ENCODE measurements at regions not wholly inside any gene's neighbourhood (a gene's known extent, or its start where the extent isn't known, plus 50 kb on each side); places are given as distances from the start of the nearest gene placed in this dataset.
"Not testable (repeated sequence)": the region's sequence is repeated elsewhere in the genome, so short reads cannot be mapped to it uniquely, and the experiment has no call there.

DNA sequence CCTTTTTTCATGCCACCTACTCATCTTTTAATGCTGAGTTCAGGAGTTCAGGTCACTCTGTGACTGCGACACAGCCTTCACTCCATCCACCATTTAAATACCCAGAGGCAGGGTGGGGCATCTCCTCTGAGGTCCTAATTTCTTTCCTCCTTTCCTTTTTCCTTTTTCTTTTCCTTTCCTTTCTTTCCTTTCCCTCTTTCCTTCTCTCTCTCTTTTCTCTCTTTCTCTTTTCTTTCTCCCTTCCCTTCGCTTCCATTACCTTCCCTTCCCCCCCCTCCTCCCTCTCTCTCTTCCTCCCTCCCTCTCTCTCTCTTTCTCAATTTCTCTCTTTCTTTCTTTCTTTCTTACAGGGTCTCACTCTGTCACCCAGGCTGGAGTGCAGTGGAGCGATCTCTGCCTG, 145.9 kb upstream of the SVIL start:
- TF ChIP-seq, protein P1, sequence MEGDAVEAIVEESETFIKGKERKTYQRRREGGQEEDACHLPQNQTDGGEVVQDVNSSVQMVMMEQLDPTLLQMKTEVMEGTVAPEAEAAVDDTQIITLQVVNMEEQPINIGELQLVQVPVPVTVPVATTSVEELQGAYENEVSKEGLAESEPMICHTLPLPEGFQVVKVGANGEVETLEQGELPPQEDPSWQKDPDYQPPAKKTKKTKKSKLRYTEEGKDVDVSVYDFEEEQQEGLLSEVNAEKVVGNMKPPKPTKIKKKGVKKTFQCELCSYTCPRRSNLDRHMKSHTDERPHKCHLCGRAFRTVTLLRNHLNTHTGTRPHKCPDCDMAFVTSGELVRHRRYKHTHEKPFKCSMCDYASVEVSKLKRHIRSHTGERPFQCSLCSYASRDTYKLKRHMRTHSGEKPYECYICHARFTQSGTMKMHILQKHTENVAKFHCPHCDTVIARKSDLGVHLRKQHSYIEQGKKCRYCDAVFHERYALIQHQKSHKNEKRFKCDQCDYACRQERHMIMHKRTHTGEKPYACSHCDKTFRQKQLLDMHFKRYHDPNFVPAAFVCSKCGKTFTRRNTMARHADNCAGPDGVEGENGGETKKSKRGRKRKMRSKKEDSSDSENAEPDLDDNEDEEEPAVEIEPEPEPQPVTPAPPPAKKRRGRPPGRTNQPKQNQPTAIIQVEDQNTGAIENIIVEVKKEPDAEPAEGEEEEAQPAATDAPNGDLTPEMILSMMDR (IDR thresholded peaks at IDR 0.05; ENCODE audit: insufficient read depth, low read length), result no peak
- H3K4me3 ChIP-seq (ENCODE audit: low read depth, low read length), result no peak overlapping the region

DNA sequence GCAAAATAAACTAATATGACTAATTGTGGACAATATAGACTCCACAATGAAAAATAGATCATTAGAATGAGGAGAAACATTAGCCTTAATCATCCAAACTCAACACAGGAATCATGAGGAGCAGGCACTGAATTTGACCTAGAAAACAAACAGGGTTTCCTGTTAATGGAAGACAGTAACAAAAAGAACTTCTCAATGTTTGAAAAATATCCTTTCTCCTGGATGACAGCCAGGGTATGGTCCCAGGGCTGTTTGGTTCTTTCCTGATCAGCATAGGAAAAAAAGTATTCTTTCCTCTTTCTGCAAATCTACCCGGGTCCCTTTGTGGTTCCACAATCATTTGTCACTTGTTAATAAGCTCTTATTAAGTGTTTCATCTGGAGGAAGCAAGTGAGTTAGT, 145.3 kb upstream of the SVIL start:
- TF ChIP-seq, protein P1 (IDR thresholded peaks at IDR 0.05; ENCODE audit: insufficient read depth, low read length), result no peak
- DNase-seq (ENCODE audit: low read depth), result no peak
- no peak overlapping the region for H3K4me3 ChIP-seq (ENCODE audit: low read depth, low read length)

More for the DNA sequence above, 145.9 kb upstream of the SVIL start:
- no peak for DNase-seq (ENCODE audit: low read depth)

DNA sequence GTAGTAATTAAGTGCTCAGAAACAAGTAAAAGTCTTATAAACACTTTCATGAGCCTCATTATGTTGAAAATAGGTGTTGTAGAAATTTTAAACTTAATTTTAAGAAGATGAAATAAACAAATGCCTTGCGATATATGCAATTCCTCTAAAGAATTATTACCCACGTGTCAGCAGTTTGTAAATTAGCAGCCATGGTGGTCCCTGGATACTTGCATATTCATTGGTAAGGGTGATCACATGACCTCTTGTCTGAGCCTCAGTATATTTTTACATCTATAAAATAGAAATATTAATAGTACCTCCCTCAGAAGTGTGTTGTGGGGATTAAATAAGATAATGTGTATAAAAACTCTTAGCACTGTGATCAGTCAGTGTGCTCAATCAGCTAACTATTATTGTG, 141.5 kb upstream of the SVIL start:
- TF ChIP-seq, protein P1 (IDR thresholded peaks at IDR 0.05; ENCODE audit: insufficient read depth, low read length), result no peak
- H3K4me3 ChIP-seq (ENCODE audit: low read depth, low read length), result no peak overlapping the region
- no peak for DNase-seq (ENCODE audit: low read depth)

DNA sequence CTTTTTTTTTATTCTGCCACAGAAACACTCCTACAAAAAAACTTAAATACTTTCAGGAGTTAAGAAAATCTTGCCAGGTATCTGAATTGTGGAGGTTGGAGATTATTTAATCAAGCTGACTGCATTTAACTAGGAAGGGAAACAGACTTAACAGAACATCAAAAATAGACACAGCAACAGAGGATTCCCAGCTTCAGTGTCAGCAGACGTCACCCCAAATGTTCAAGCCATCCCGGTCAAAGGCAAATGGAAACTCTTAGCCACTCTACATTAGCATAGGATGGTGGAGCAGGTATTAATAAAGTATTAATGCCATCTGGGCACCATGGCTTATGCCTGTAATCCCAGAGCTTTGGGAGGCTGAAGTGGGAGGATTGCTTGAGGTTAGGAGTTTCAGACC, 139.7 kb upstream of the SVIL start:
- no peak for DNase-seq (ENCODE audit: low read depth)
- TF ChIP-seq, protein P1 (IDR thresholded peaks at IDR 0.05; ENCODE audit: insufficient read depth, low read length), result no peak
- H3K4me3 ChIP-seq (ENCODE audit: low read depth, low read length), result no peak overlapping the region

DNA sequence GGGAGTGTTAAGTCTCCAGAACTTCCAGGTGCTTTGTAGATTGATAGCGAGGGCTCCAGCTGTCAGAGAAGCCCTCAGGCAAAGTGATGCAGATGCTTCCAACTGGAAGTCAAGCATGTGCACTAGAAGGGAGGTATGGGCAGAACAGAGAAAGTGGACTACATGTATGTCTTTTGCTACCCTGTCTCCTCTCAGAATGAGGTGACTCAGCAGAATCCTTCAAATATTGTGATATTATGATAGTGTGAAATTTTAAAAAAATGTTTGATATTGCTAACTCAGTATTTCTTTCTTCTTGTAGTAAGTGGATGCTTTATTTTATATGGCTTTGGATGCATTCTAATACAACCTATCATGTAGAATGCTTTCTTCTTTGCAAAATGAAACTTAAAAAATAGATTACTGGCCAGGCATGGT, 138.9 kb upstream of the SVIL start:
- TF ChIP-seq, protein P1 (IDR thresholded peaks at IDR 0.05; ENCODE audit: insufficient read depth, low read length), result no peak

DNA sequence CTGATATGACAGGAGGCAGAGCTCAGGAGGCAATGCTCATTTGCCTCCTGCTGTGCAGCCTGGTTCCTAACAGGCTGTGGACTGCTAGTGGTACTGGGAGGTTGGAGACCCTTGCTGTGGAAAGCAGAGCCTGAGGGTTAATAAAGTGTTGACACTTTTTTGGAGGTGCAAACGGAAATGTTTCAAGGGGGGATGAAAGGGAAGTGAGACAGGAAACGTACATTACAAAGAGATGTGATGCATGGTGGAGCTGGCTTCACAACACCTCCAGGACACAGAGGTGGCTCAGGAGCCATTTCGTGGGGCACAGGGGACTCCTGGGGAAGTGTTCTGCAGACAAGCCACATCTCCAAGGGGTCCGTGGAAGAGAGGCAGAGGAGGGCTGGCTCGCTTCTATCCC, 137.6 kb upstream of the SVIL start:
- no peak for DNase-seq (ENCODE audit: low read depth)
- TF ChIP-seq, protein P1 (IDR thresholded peaks at IDR 0.05; ENCODE audit: insufficient read depth, low read length), result no peak

More for the DNA sequence above, 138.9 kb upstream of the SVIL start:
- no peak for DNase-seq (ENCODE audit: low read depth)
- H3K4me3 ChIP-seq (ENCODE audit: low read depth, low read length), result no peak overlapping the region

DNA sequence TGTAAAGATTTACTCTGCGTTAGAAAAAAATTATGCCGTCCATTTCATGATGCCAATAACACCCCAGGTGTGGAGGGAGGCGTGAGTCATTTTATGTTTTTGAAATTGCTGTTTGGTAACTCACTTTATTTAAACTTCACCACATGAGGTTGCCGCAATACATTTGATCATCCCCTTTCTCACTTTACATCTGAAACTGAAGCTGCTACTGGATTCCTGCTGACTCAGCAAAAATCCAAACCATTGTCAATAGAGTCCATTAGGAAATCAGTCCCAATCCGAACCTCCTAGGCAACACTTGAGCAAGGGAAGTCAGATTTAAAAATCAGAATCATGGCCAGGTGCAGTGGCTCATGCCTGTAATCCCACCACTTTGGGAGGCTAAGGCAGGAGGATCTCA, 136.6 kb upstream of the SVIL start:
- no peak overlapping the region for H3K4me3 ChIP-seq (ENCODE audit: low read depth, low read length)
- TF ChIP-seq, protein P1 (IDR thresholded peaks at IDR 0.05; ENCODE audit: insufficient read depth, low read length), result no peak

More for the DNA sequence above, 137.6 kb upstream of the SVIL start:
- no peak overlapping the region for H3K4me3 ChIP-seq (ENCODE audit: low read depth, low read length)

DNA sequence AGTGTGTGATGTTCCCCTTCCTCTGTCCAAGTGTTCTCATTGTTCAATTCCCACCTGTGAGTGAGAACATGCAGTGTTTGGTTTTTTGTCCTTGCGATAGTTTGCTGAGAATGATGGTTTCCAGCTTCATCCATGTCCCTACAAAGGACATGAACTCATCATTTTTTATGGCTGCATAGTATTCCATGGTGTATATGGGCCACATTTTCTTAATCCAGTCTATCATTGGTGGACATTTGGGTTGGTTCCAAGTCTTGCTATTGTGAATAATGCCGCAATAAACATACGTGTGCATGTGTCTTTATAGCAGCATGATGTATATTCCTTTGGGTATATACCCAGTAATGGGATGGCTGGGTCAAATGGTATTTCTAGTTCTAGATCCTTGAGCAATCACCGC, 134.5 kb upstream of the SVIL start:
- not testable (repeated sequence) for DNase-seq (ENCODE audit: low read depth); H3K4me3 ChIP-seq (ENCODE audit: low read depth, low read length)

More for the DNA sequence above, 136.6 kb upstream of the SVIL start:
- no peak for DNase-seq (ENCODE audit: low read depth)
